ENCODE measurements at regions not wholly inside any gene's neighbourhood (a gene's known extent, or its start where the extent isn't known, plus 50 kb on each side); places are given as distances from the start of the nearest gene placed in this dataset.

- TF ChIP-seq CTCF (conservative IDR thresholded peaks at IDR 0.05): no peak
- no peaks in the 10 kb centered on the region for H3K27me3 Mint-ChIP-seq (ENCODE audit: insufficient read depth)
- H3K27me3 ChIP-seq (ENCODE audit: control insufficient read depth, insufficient read depth, low read length, poor library complexity, severe bottlenecking): no peaks in the 10 kb centered on the region
- no peak overlapping the region for H3K27ac ChIP-seq (ENCODE audit: low read depth, low read length)
- no peak overlapping the region for H3K27ac Mint-ChIP-seq
- H3K9me3 ChIP-seq (ENCODE audit: control insufficient read depth, low read length): peaks cover 6% of the 10 kb centered on the region
- H3K4me1 ChIP-seq (ENCODE audit: control insufficient read depth, insufficient read depth, low read length): peaks cover 11% of the 10 kb centered on the region
- H3K4me3 Mint-ChIP-seq: no peak overlapping the region
- H3K36me3 ChIP-seq (ENCODE audit: control insufficient read depth, insufficient read depth, low read length): no peaks in the 10 kb centered on the region
- no peak overlapping the region for H3K9ac ChIP-seq (ENCODE audit: extremely low read depth, low read length, poor library complexity, severe bottlenecking)
- H3K4me3 ChIP-seq (ENCODE audit: low read length): no peak overlapping the region
- no peak for DNase-seq
- H3K36me3 Mint-ChIP-seq (ENCODE audit: low read depth): no peaks in the 10 kb centered on the region
- peaks cover 19% of the 10 kb centered on the region for H3K4me1 Mint-ChIP-seq
- H3K9me3 Mint-ChIP-seq: no peaks in the 10 kb centered on the region
- 88 to 92% methylated on average over 3 of the region's 3 CpGs for WGBS, 2 experiments (ENCODE audit: insufficient coverage in 1 of 2, insufficient read length in 1 of 2)
These were observed 142.2 kb downstream of the OPN5 start for GRCh38 chr6:47924001-47924400.

GRCh38 chr6:47922391-47922790 lies 140.6 kb downstream of the OPN5 start:
- DNase-seq: peak; percentile 75
- peaks cover 2% of the 10 kb centered on the region for H3K27me3 Mint-ChIP-seq (ENCODE audit: insufficient read depth)
- whole genome bisulfite sequencing, 2 experiments (ENCODE audit: insufficient coverage in 1 of 2, insufficient read length in 1 of 2): 76 to 83% methylated on average over 1 to 4 of the region's 4 CpGs
- no peak overlapping the region for H3K27ac ChIP-seq (ENCODE audit: low read depth, low read length)
- peaks cover 19% of the 10 kb centered on the region for H3K4me1 Mint-ChIP-seq
- TF ChIP-seq CTCF (conservative IDR thresholded peaks at IDR 0.05): peak; percentile 26
- no peaks in the 10 kb centered on the region for H3K36me3 ChIP-seq (ENCODE audit: control insufficient read depth, insufficient read depth, low read length)
- no peak overlapping the region for H3K9ac ChIP-seq (ENCODE audit: extremely low read depth, low read length, poor library complexity, severe bottlenecking)
- H3K27ac Mint-ChIP-seq: no peak overlapping the region
- no peaks in the 10 kb centered on the region for H3K36me3 Mint-ChIP-seq (ENCODE audit: low read depth)
- no peaks in the 10 kb centered on the region for H3K9me3 Mint-ChIP-seq
- H3K27me3 ChIP-seq (ENCODE audit: control insufficient read depth, insufficient read depth, low read length, poor library complexity, severe bottlenecking): no peaks in the 10 kb centered on the region
- H3K4me3 ChIP-seq (ENCODE audit: low read length): no peak overlapping the region
- H3K4me3 Mint-ChIP-seq: no peak overlapping the region
- H3K9me3 ChIP-seq (ENCODE audit: control insufficient read depth, low read length): peaks cover 6% of the 10 kb centered on the region
- H3K4me1 ChIP-seq (ENCODE audit: control insufficient read depth, insufficient read depth, low read length): peaks cover 11% of the 10 kb centered on the region

GRCh38 chr6:47919875-47920274 lies 138.0 kb downstream of the OPN5 start:
- H3K9me3 Mint-ChIP-seq: no peaks in the 10 kb centered on the region
- peaks cover 6% of the 10 kb centered on the region for H3K9me3 ChIP-seq (ENCODE audit: control insufficient read depth, low read length)
- H3K27ac Mint-ChIP-seq: no peak overlapping the region
- no peak overlapping the region for H3K4me3 ChIP-seq (ENCODE audit: low read length)
- H3K4me1 ChIP-seq (ENCODE audit: control insufficient read depth, insufficient read depth, low read length): peaks cover 4% of the 10 kb centered on the region
- H3K27ac ChIP-seq (ENCODE audit: low read depth, low read length): no peak overlapping the region
- peaks cover 23% of the 10 kb centered on the region for H3K4me1 Mint-ChIP-seq
- H3K27me3 Mint-ChIP-seq (ENCODE audit: insufficient read depth): peaks cover 2% of the 10 kb centered on the region
- H3K36me3 Mint-ChIP-seq (ENCODE audit: low read depth): no peaks in the 10 kb centered on the region
- no peaks in the 10 kb centered on the region for H3K27me3 ChIP-seq (ENCODE audit: control insufficient read depth, insufficient read depth, low read length, poor library complexity, severe bottlenecking)
- H3K4me3 Mint-ChIP-seq: no peak overlapping the region
- 90% methylated on average over 3 of the region's 3 CpGs; no CpG with 5 or more reads in 1 of the 2 experiments for WGBS, 2 experiments (ENCODE audit: insufficient coverage in 1 of 2, insufficient read length in 1 of 2)
- H3K9ac ChIP-seq (ENCODE audit: extremely low read depth, low read length, poor library complexity, severe bottlenecking): no peak overlapping the region
- no peak for DNase-seq
- no peak for TF ChIP-seq CTCF (conservative IDR thresholded peaks at IDR 0.05)
- no peaks in the 10 kb centered on the region for H3K36me3 ChIP-seq (ENCODE audit: control insufficient read depth, insufficient read depth, low read length)
